ENCODE measurements at regions not wholly inside any gene's neighbourhood (a gene's known extent, or its start where the extent isn't known, plus 50 kb on each side); places are given as distances from the start of the nearest gene placed in this dataset.

DNA sequence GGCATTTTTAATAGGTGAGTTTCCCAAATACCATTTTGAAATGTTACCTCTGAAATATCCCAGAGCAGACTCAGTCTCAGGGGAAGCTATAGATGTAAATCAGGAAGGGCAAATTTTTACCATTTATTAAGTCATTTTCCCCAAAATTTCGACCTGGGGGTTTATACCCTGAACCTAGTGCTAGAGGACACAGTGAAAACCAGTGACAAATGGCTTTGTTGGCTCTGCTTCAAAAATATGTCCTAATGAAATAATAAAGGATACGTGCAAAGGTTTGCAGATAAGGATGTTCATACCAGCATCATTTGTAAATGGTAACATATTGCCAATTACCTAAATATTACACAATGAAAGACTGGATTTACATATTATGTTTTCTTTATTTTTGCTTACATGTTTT, 546.7 kb upstream of the ADAMTS9 start:
- ChIA-PET CTCF (interaction anchor here (0.6 kb wide), 1 partner anchor 503 kb away, joined by 3 read pairs; no protein-coding TSS in a partner anchor), POLR2A (no interaction called here)
- no peak overlapping the region for H3K4me3 ChIP-seq (ENCODE audit: low read depth, low read length)
- TF ChIP-seq CTCF (IDR thresholded peaks at IDR 0.05; ENCODE audit: insufficient read depth, low read depth, low read length), result no peak
- no peaks in the 10 kb centered on the region for H3K36me3 ChIP-seq (ENCODE audit: control insufficient read depth, insufficient read depth, low read length)
- no peak for DNase-seq (ENCODE audit: low read depth)
- no peaks in the 10 kb centered on the region for H3K27me3 ChIP-seq (ENCODE audit: control insufficient read depth, insufficient read depth, low read length)

DNA sequence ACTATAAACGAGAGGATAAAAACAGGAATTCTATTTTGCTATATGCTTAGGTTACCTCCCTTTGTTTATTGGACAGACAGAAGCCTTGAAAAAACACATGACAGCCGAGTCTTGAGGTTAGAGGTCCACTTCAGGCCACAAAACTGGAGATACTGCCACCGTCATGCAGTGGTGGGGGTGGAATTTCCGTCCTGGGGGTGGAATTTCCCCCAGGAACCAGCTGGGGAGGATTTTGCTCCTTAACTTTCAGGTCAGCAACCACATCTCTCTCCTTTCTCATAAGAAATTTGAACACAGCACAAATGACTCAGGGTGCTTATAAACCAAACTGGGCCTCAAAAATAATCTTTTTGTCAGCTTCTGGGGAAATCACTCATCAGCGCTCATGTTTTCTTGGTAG, 545.8 kb upstream of the ADAMTS9 start:
- Histone ChIP-seq H3K4me3 (ENCODE audit: low read depth, low read length) (no peak overlapping the region), H3K27me3 (ENCODE audit: control insufficient read depth, insufficient read depth, low read length) (no peaks in the 10 kb centered on the region), H3K36me3 (ENCODE audit: control insufficient read depth, insufficient read depth, low read length) (no peaks in the 10 kb centered on the region)
- ChIA-PET POLR2A (no interaction called here), CTCF (no interaction called here)
- no peak for DNase-seq (ENCODE audit: low read depth)
- no peak for TF ChIP-seq CTCF (IDR thresholded peaks at IDR 0.05; ENCODE audit: insufficient read depth, low read depth, low read length)

- Histone ChIP-seq H3K36me3 (ENCODE audit: control insufficient read depth, insufficient read depth, low read length) (no peaks in the 10 kb centered on the region), H3K4me3 (ENCODE audit: low read depth, low read length) (no peak overlapping the region), H3K27me3 (ENCODE audit: control insufficient read depth, insufficient read depth, low read length) (no peaks in the 10 kb centered on the region)
- CTCF ChIA-PET, result no interaction called here
- POLR2A ChIA-PET, result no interaction called here
- no peak for DNase-seq (ENCODE audit: low read depth)
- TF ChIP-seq CTCF (IDR thresholded peaks at IDR 0.05; ENCODE audit: insufficient read depth, low read depth, low read length), result no peak
Measured at GRCh38 chr3:65231544-65231943, 543.7 kb upstream of the ADAMTS9 start.

- no peak for DNase-seq (ENCODE audit: low read depth)
- POLR2A ChIA-PET, result no interaction called here
- Histone ChIP-seq H3K4me3 (ENCODE audit: low read depth, low read length) (no peak overlapping the region), H3K36me3 (ENCODE audit: control insufficient read depth, insufficient read depth, low read length) (no peaks in the 10 kb centered on the region), H3K27me3 (ENCODE audit: control insufficient read depth, insufficient read depth, low read length) (no peaks in the 10 kb centered on the region)
- CTCF ChIA-PET, result no interaction called here
- TF ChIP-seq CTCF (IDR thresholded peaks at IDR 0.05; ENCODE audit: insufficient read depth, low read depth, low read length), result no peak
Measured at GRCh38 chr3:65230261-65231139, 542.7 kb upstream of the ADAMTS9 start.

DNA sequence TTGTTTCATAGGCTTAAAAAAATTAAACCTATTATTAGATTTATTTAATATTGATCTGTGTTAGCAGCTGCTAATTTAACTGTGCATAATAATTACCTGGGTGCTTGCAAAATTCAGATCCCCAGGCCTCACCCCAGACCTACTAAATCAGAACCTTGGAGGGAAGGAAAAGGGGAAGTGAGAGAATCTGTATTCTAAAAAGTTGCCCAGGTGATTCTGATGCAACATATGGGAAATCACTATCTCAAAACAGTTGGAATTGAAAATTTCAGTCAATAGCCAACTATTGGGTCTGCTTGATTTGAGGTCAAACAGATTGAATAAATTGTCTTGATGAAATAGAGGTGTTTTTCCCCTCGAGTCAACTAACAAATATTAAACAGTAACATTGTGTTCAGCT, 538.5 kb upstream of the ADAMTS9 start:
- H3K4me3 ChIP-seq (ENCODE audit: low read depth, low read length), result no peak overlapping the region
- POLR2A ChIA-PET, result no interaction called here
- TF ChIP-seq CTCF (IDR thresholded peaks at IDR 0.05; ENCODE audit: insufficient read depth, low read depth, low read length), result no peak
- H3K36me3 ChIP-seq (ENCODE audit: control insufficient read depth, insufficient read depth, low read length), result no peaks in the 10 kb centered on the region
- no peak for DNase-seq (ENCODE audit: low read depth)
- CTCF ChIA-PET, result no interaction called here
- no peaks in the 10 kb centered on the region for H3K27me3 ChIP-seq (ENCODE audit: control insufficient read depth, insufficient read depth, low read length)

All from BJ (cell line).